Heart left ventricle (tissue), 16 donors: ENCODE measurements at regions not wholly inside any gene's neighbourhood (a gene's known extent, or its start where the extent isn't known, plus 50 kb on each side); places are given as distances from the start of the nearest gene placed in this dataset.

Experiments
- ATAC-seq, 4 donors: fragments of 200-7000 bp; cut with Tn5 transposase; one replicate each; pipeline ENCODE4 v1.9.1; 2020 to 2022; ENCODE audit warnings: moderate library complexity in 4 of 4, mild to moderate bottlenecking in 3 of 4, moderate number of reproducible peaks in 1 of 4
- DNase-seq, 5 donors: peaks; one replicate each; pipeline ENCODE4 v3.0.0-alpha.2; 2020
- H3K27ac ChIP-seq, 12 donors: fragments of 200-600 bp; sonication (generic) in 4 of 12; one replicate each; pipeline versions ENCODE4 v1.5.0 to v1.8.0; 2016 to 2022; ENCODE audit warnings: mild to moderate bottlenecking in 2 of 12
- H3K27me3 ChIP-seq, 9 donors: fragments of 200-600 bp; sonication (generic) in 2 of 9; one replicate each; pipeline versions ENCODE4 v1.5.1 to v1.8.0; 2016 to 2022; ENCODE audit warnings: mild to moderate bottlenecking in 3 of 9
- H3K36me3 ChIP-seq, 9 donors: fragments of 200-600 bp; sonication (generic) in 2 of 9; one replicate each; pipeline versions ENCODE4 v1.5.0 to v1.8.0; 2018 to 2022; ENCODE audit warnings: mild to moderate bottlenecking in 2 of 9
- H3K4me1 ChIP-seq, 12 donors: fragments of 200-600 bp; sonication (generic) in 4 of 12; one replicate each; pipeline versions ENCODE4 v1.5.0 to v1.8.0; 2016 to 2022; ENCODE audit warnings: mild to moderate bottlenecking in 3 of 12
- H3K4me3 ChIP-seq, 12 donors: fragments of 200-600 bp; sonication (generic) in 4 of 12; one replicate each; pipeline versions ENCODE4 v1.5.0 to v1.8.0; 2017 to 2022; ENCODE audit warnings: mild to moderate bottlenecking in 9 of 12, moderate library complexity in 4 of 12
- H3K9me3 ChIP-seq, 12 donors: fragments of 200-600 bp; sonication (generic) in 4 of 12; one replicate each; pipeline versions ENCODE4 v1.5.0 to v1.8.0; 2016 to 2022; ENCODE audit warnings: mild to moderate bottlenecking in 1 of 12
- CTCF ChIP-seq, 12 donors: fragments of 200-600 bp; sonication (generic) in 4 of 12; IDR thresholded peaks; one replicate each; pipeline versions ENCODE4 v1.5.0 to v1.8.0; 2018 to 2022; ENCODE audit warnings: antibody characterized with exemption in 12 of 12, mild to moderate bottlenecking in 5 of 12
- POLR2A ChIP-seq, 2 donors: fragments of 450-650 bp; IDR thresholded peaks; one replicate each; pipeline ENCODE4 v1.6.1; 2017; ENCODE audit warnings: antibody characterized with exemption in 2 of 2, mild to moderate bottlenecking in 2 of 2, moderate library complexity in 2 of 2
- WGBS, 4 donors: extraction: QIAGEN DNeasy Blood & Tissue Kit in 2 of 4; methylation state at CpG; one replicate each; pipeline versions ENCODE4 v1.1.5 to v1.1.7; 2013 to 2018; 5-methylcytosine and 5-hydroxymethylcytosine counted together
- intact Hi-C, 10 donors: fragments of 100-400 bp; cut with DNase I; formaldehyde crosslinking; loops; one replicate each; pipeline versions ENCODE4 v1.11.1 to v1.14.2; 2022
- donor health status: ischemic (EF 13 %, LVEDD 7.1; RV severe dilation, severe dysfunction).
- donor health status: healthy with polysubstance abuse.
- donor health status: DM: no; HTN: yes; CAD: no.
- donor health status: DM: no; HTN: no; CAD: no.
- donor health status: ischemic (EF 25% LVEDD 6.9; RV normal size, moderate dysfunction).
- donor health status: ischemic (EF 25% LVEDD 5.7; RV mildly dilated, moderate dysfunction).
- donor health status: healthy.
- donor health status: DM: yes; HTN: yes; CAD: no.
- donor health status: ischemic (EF 35%, LVEDD 5.7; RV mildly dilated, moderate dysfunction).
- donor health status: nonischemic (EF 11% LVEDD 7.7; RV severe dilation, severe dysfunction).
- donor health status: DM: yes; HTN: yes; CAD: no.
- donor health status: PGD.
- donor health status: ischemic (EF 29% LVEDD 5.4; RV normal size, mild dysfunction).
- donor health status: nonischemic (EF 23%, LVEDD 6.1; RV moderate dilation, normal function).

- H3K36me3 ChIP-seq = no peaks in the 10 kb centered on the region
- H3K4me1 ChIP-seq = no peaks in the 10 kb centered on the region
- H3K4me3 ChIP-seq = no peak overlapping the region
- no peak for DNase-seq
- intact Hi-C loops = loop anchor here in 1 of 10 donors (5.0 kb wide), 1 partner anchor 55 kb away; no protein-coding TSS in a partner anchor
- no peaks in the 10 kb centered on the region for H3K9me3 ChIP-seq
- peak in 2 of 4 donors; percentile 44 to 71 for ATAC-seq
- no peaks in the 10 kb centered on the region for H3K27me3 ChIP-seq
- no peak overlapping the region for H3K27ac ChIP-seq
- 31 to 37% (median 36%) methylated on average over 4 of the region's 4 CpGs for WGBS, 4 donors
- TF ChIP-seq POLR2A (IDR thresholded peaks at IDR 0.05) (no peak), CTCF (IDR thresholded peaks at IDR 0.05) (peak; percentile 59 to 85 (median 75))
Measured at GRCh38 chr10:29392376-29393021, 103.6 kb downstream of the LYZL1 start.

GRCh38 chr10:29394321-29394932 lies 105.6 kb downstream of the LYZL1 start:
- no peaks in the 10 kb centered on the region for H3K36me3 ChIP-seq
- 82 to 91% (median 82%) methylated on average over 5 to 8 of the region's 8 CpGs for WGBS, 4 donors
- TF ChIP-seq CTCF (IDR thresholded peaks at IDR 0.05) = no peak
- DNase-seq (peak in 1 of 5 donors; percentile 49), ATAC-seq (no peak)
- no peaks in the 10 kb centered on the region for H3K4me1 ChIP-seq
- intact Hi-C loops = loop anchor here in 1 of 10 donors (5.0 kb wide), 1 partner anchor 53 kb away; no protein-coding TSS in a partner anchor
- H3K27ac ChIP-seq = no peak overlapping the region
- no peaks in the 10 kb centered on the region for H3K27me3 ChIP-seq
- H3K9me3 ChIP-seq = no peaks in the 10 kb centered on the region
- H3K4me3 ChIP-seq = no peak overlapping the region

- ATAC-seq = no peak
- Histone ChIP-seq H3K4me1 (no peaks in the 10 kb centered on the region), H3K36me3 (no peaks in the 10 kb centered on the region), H3K27ac (no peak overlapping the region), H3K9me3 (peaks cover 0 to 1% (median 0%) of the 10 kb centered on the region in 12 donors), H3K4me3 (no peak overlapping the region), H3K27me3 (no peaks in the 10 kb centered on the region)
- peak in 1 of 5 donors; percentile 50 for DNase-seq
- no peak for TF ChIP-seq POLR2A (IDR thresholded peaks at IDR 0.05)
- TF ChIP-seq CTCF (IDR thresholded peaks at IDR 0.05) = no peak
- intact Hi-C loops = loop anchor here in 1 of 10 donors (5.0 kb wide), 1 partner anchor 52 kb away; no protein-coding TSS in a partner anchor
- WGBS, 4 donors = 90 to 94% (median 93%) methylated on average over 6 of the region's 6 CpGs
Measured at GRCh38 chr10:29395409-29395808, 106.5 kb downstream of the LYZL1 start.

GRCh38 chr10:29397221-29397620 lies 108.4 kb downstream of the LYZL1 start:
- no peaks in the 10 kb centered on the region for H3K4me1 ChIP-seq
- H3K27me3 ChIP-seq = no peaks in the 10 kb centered on the region
- no peak for TF ChIP-seq POLR2A (IDR thresholded peaks at IDR 0.05)
- TF ChIP-seq CTCF (IDR thresholded peaks at IDR 0.05) = no peak
- H3K4me3 ChIP-seq = no peak overlapping the region
- no peak for DNase-seq
- H3K27ac ChIP-seq = no peak overlapping the region
- intact Hi-C loops = loop anchor here in 1 of 10 donors (5.0 kb wide), 1 partner anchor 50 kb away; no protein-coding TSS in a partner anchor
- no peaks in the 10 kb centered on the region for H3K36me3 ChIP-seq
- WGBS, 4 donors = 45 to 78% (median 68%) methylated on average over 2 of the region's 2 CpGs
- ATAC-seq = no peak
- peaks cover 0 to 16% (median 0%) of the 10 kb centered on the region in 12 donors for H3K9me3 ChIP-seq
